ENCODE measurements at regions not wholly inside any gene's neighbourhood (a gene's known extent, or its start where the extent isn't known, plus 50 kb on each side); places are given as distances from the start of the nearest gene placed in this dataset.

DNA sequence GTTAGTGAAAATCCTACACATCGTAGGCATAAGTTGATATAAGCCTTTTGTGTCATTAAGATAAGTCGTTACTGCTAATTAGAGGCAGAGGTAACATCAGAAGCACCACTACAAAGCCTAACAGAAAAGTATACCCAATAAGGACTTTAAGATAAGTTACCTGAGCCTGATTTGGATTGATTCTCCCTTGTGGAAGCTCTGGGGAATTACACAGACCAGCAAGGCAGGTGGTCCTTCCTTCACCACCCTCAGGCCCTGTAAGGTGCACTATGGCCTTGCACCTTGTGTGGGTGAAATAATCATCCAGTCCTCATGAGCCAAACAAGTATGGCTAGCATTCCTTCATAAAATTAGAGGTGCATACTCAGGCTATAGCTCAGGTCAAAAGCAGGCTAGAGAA lies 166.7 kb upstream of the CHRM3 start:
- no peak for TF ChIP-seq POLR2A (IDR thresholded peaks at IDR 0.05)
- TF ChIP-seq, protein P1, sequence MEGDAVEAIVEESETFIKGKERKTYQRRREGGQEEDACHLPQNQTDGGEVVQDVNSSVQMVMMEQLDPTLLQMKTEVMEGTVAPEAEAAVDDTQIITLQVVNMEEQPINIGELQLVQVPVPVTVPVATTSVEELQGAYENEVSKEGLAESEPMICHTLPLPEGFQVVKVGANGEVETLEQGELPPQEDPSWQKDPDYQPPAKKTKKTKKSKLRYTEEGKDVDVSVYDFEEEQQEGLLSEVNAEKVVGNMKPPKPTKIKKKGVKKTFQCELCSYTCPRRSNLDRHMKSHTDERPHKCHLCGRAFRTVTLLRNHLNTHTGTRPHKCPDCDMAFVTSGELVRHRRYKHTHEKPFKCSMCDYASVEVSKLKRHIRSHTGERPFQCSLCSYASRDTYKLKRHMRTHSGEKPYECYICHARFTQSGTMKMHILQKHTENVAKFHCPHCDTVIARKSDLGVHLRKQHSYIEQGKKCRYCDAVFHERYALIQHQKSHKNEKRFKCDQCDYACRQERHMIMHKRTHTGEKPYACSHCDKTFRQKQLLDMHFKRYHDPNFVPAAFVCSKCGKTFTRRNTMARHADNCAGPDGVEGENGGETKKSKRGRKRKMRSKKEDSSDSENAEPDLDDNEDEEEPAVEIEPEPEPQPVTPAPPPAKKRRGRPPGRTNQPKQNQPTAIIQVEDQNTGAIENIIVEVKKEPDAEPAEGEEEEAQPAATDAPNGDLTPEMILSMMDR (IDR thresholded peaks at IDR 0.05) = no peak
- intact Hi-C loops (cut with DNase I) = no loop called here
- Histone ChIP-seq H3K27ac (no peak overlapping the region), H3K4me1 (replicated peaks in 1 of 2) (no peaks in the 10 kb centered on the region), H3K27me3 (no peaks in the 10 kb centered on the region), H3K36me3 (replicated peaks in 1 of 2) (no peaks in the 10 kb centered on the region), H3K9me3 (replicated peaks in 1 of 3) (no peaks in the 10 kb centered on the region), H3K4me3 (no peak overlapping the region)
- no peak for DNase-seq
- WGBS, 4 donors = 68 to 87% (median 75%) methylated on average over 2 of the region's 2 CpGs

DNA sequence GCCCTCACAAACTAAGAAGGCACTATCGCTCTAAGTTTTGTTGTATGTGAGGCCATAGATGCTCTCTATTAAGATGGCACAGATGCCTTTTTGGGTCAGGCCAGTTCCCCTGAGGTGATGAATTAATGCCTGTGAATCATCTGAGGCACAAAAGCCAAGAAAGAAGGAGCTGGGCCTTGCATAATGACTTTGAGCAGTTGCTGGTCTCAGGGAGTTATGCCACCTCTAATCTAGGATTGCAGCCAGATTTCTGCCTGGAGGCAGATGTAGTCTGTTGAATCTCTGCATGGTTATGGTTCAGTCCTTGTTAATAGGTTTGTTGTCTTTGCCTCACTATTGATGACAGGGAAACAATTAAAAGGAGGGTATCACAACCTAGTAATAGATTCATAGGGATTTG lies 168.1 kb upstream of the CHRM3 start:
- Histone ChIP-seq H3K4me3 (no peak overlapping the region), H3K27me3 (no peaks in the 10 kb centered on the region), H3K27ac (no peak overlapping the region), H3K36me3 (replicated peaks in 1 of 2) (no peaks in the 10 kb centered on the region), H3K4me1 (replicated peaks in 1 of 2) (no peaks in the 10 kb centered on the region), H3K9me3 (replicated peaks in 1 of 3) (no peaks in the 10 kb centered on the region)
- WGBS, 4 donors = 86 to 100% (median 96%) methylated on average over 1 of the region's 1 CpG
- no peak for TF ChIP-seq POLR2A (IDR thresholded peaks at IDR 0.05)
- TF ChIP-seq, protein P1 (IDR thresholded peaks at IDR 0.05) = no peak
- intact Hi-C loops (cut with DNase I) = no loop called here
- DNase-seq = peak in 1 of 7 donors; percentile 2

DNA sequence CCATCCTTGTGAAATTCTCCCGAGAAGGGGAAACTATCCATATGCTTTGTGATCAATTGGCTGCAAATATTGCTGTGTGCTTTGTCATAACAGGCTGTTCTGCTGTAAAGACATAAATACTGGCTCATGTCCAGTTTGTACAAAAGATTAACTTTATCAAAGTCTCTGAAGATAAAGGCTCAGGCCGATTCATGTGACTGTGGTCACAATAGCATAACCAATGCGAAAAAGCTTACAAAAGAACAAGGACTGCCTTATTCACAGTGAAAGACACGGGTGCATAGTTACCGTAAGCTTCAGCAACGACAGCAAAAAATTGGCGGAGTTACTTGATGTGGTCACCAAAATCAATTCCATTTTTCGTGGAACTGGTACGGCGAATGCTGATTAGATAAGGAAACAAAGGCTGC lies 173.6 kb upstream of the CHRM3 start:
- peak in 3 of 7 donors; percentile 9 to 32 (median 21) for DNase-seq
- TF ChIP-seq POLR2A (IDR thresholded peaks at IDR 0.05) = no peak
- TF ChIP-seq, protein P1 (IDR thresholded peaks at IDR 0.05) = no peak
- 49 to 59% (median 54%) methylated on average over 10 of the region's 10 CpGs for WGBS, 4 donors
- Histone ChIP-seq H3K27me3 (no peaks in the 10 kb centered on the region), H3K27ac (no peak overlapping the region), H3K4me1 (replicated peaks in 1 of 2) (no peaks in the 10 kb centered on the region), H3K4me3 (no peak overlapping the region), H3K9me3 (replicated peaks in 1 of 3) (no peaks in the 10 kb centered on the region), H3K36me3 (replicated peaks in 1 of 2) (no peaks in the 10 kb centered on the region)
- intact Hi-C loops (cut with DNase I) = no loop called here

DNA sequence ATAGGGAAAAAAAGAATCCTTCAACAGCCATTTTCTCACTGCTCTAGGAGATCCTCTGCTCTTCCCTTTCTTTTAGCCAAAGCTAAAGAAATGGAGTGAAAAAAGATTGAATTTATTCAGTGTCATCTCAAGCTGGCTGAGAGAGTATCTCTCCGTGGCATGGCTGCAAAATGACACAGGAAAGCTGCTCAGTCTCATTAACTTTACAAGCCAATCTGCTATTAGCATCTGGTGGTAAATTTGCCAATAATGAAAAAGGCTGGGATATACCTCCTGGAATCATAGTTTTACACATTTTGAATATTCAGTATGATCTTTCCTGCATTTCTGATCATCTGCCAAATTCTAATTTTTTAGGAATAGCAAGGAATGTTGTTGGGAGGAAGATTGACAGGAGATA lies 176.8 kb upstream of the CHRM3 start:
- Histone ChIP-seq H3K27ac (no peak overlapping the region), H3K4me3 (no peak overlapping the region), H3K4me1 (replicated peaks in 1 of 2) (no peaks in the 10 kb centered on the region), H3K27me3 (no peaks in the 10 kb centered on the region), H3K36me3 (replicated peaks in 1 of 2) (no peaks in the 10 kb centered on the region), H3K9me3 (replicated peaks in 1 of 3) (no peaks in the 10 kb centered on the region)
- no peak for DNase-seq
- TF ChIP-seq POLR2A (IDR thresholded peaks at IDR 0.05) = no peak
- TF ChIP-seq, protein P1 (IDR thresholded peaks at IDR 0.05) = no peak
- WGBS, 4 donors = 70 to 91% (median 76%) methylated on average over 1 of the region's 1 CpG
- intact Hi-C loops (cut with DNase I) = no loop called here

Data from adrenal gland (tissue), 9 donors.